ENCODE measurements at regions not wholly inside any gene's neighbourhood (a gene's known extent, or its start where the extent isn't known, plus 50 kb on each side); places are given as distances from the start of the nearest gene placed in this dataset.
A peak's percentile ranks its signal among the peaks of the same experiment; 100 is the strongest.

DNA sequence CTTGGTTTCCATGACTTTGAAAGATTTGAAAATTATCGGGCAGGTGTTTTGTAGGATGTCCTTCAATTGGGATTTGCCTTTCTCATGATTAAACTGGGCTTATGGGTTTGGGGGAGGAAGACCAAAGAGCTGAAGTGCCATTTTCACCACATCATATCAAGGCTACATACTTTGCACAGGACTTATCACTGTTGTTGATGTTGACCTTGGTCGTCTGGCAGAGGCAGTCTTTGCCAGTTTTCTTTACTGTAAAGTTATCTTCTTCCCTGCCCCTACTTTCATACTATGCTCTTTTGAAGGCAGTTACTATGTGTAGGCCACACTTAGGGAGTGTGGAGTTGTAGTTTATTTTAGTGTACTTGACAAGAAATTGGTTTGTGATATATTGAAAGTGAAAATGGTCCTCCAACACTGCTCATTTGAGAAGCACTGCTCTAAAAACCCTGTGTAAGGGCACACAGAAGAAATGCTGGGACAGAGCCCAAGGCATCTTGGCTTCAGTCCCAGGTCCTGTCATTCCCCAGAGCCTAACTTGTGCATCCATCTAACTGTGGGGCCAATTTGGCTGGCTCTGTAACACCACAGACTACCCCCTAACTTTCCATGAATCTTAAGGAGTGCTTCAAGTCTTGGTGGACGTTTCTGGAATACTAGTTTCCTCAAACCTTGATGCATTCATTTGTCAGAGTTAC is 384.9 kb downstream of the KCNRG start:
- no peak for DNase-seq

GRCh38 chr13:50401049-50401505 is 385.8 kb downstream of the KCNRG start:
- DNase-seq = no peak

DNA sequence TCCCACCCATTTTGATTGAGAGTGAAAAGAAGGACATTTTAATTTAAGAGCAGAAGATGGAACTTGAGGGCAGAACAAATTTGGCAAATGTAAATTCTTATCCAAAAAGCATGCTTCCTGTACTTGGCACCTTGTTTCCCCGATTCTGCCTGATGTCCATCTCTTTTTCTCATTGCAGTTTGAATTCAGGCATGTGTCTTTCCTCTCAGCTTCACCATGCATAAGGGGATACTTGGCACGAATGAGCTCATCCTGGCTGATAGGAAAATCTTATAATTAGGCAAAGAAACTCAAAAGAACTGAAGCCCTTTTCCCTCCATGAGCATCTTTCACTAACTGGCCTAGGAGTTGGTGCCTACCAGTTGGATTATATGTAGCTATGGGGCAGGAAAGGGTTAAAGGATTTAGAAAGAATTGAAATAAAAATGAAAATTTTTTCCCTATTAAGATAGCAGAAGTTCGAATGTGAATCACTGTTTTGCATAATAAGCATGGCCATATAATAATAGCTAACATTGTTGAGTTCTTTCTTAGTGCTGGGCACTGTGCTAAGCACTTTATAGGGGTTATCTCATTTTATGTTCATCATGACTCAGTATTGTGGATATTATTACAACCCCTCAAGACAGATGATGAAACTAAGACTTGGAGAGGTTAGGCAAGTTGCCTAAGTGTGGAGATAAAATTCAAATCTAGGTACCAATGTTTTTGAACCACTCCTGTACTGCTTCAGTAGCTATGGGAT is 386.6 kb downstream of the KCNRG start:
- no peak for DNase-seq

DNA sequence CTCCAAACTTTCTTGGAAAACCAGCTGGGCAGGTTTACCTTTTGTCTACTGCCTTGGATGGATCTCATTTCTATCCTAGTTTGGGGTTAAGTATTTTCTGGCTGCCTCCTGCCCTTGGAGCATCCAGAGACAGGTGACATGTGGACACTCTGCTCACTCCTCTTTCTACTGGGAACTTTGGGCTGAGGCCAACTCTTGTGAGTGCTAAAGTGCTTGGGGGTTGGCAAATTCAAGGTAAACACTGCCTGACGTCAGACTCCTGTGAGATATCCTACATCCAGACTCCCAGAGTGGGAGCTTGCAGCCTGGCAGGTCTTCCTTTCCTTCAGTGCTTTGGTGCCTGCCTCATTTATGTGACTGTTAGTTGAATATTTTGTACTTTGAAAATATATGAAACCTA is 388.1 kb downstream of the KCNRG start:
- peak; percentile 19 for DNase-seq

DNA sequence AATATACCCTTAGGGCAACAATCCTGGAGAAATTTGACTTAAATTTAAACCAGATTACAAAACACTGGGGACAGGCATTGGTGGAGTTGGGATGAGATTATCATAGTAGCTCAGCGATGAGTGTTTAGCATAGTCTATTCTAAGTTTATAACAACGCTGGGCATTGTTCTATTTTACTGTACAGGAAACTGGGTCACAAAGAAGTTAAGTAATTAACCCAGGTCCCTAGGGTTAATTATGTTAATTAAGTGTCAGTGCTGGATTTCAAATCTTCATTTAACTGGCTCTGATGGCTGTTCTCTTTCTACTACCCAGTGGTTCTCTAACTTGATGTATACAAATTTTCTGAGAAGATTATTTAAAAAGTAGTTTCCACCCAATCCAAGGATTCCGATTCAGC is 388.9 kb downstream of the KCNRG start:
- DNase-seq = no peak

DNA sequence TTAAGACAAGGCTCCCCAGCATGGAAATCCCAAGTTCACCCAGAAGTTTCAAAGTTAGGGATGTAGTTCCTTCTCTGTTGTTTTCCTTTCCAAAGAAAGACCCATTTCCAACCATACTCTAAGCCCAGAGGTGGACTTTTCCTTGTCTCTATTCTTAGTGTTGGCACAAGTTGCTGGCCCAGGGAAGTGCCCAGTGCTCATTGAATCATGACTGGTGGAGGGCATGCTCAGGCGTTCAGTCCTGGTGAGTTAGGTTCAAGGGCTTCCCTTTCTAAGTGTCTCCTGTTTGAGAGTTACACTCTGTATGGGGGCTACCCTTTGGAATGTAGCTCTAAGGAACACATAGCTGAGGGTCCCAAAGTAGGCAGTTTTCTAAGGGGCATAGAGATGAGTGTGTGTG is 389.5 kb downstream of the KCNRG start:
- DNase-seq = no peak

DNA sequence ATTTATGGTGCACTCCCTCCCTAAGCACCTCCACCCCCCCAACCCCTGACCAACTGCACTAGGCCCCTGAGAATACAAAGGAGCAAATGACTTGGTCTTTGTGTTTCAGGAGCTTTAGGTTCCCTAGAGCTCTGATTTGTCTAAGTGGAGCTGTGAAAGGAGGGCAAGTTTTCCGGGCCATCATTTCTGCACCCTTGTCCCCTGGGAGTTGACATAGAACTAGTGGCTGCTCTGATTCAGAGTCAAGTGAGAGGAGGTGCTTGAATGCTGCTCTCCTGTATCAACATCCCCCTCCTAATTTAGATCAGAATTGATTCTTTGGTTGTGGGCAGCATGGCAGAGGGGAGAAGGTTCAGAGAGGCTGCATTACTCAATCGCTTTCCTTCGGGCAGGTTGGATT is 391.6 kb downstream of the KCNRG start:
- DNase-seq = no peak

GRCh38 chr13:50408068-50408467 is 392.8 kb downstream of the KCNRG start:
- DNase-seq = no peak

DNA sequence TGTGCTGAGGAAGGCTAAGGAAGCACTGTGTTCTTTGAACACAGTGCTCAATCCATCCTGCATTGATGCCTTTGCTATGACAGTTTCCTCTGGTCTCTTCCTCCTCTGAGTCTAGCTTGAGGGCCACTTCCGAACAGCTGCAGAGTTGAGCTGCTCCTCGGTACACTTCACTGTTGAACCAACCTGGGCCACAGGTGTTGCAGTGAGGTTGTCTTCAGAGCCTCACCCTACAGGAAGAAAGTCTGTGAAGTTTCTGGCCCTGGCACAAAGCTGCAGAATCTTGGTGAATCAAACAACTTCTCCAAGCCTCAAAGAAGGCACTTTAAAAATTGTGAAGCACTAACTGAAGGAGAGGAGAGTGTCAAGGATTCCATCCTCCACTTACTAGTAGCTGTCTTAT is 394.0 kb downstream of the KCNRG start:
- DNase-seq = no peak

DNA sequence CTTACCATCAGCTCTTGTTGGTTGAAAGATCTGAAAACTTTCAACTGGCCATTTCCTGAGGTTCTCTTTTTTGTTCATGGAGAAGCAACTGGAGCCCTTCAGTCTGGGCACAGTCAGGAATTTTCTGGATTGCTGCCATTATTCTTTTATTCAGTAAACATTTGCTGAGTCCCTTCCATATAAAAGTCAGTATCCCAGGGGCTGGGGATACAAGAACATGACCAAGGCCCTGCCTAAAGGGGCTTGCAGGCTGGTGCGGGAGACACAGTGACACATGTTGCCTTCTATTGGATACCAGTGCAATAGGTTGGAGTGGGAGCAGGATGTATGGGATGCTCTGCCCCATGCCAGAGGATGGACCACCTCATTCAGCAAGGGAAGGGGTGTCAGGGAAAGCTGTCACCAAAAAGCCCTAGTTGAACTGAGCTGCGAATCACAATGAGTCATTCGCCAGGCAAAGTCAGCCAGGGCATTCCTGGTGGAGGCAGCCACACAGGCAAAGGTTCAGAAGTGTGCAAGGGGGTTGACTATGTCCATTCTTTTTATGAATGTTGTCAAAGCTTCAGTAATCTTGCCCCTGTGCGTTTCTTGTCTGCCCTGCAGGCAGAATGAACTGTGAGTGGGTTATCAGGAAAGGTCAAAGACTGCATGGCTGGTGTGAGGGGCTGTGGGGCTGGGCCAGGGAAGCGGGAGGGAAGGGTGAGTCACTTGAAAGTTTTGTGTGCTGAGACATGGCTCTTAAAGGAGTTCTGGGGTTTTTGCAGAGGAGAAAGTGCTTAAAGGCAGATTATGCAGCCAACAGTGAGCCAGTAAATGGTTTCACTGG is 395.9 kb downstream of the KCNRG start:
- no peak for DNase-seq

DNA sequence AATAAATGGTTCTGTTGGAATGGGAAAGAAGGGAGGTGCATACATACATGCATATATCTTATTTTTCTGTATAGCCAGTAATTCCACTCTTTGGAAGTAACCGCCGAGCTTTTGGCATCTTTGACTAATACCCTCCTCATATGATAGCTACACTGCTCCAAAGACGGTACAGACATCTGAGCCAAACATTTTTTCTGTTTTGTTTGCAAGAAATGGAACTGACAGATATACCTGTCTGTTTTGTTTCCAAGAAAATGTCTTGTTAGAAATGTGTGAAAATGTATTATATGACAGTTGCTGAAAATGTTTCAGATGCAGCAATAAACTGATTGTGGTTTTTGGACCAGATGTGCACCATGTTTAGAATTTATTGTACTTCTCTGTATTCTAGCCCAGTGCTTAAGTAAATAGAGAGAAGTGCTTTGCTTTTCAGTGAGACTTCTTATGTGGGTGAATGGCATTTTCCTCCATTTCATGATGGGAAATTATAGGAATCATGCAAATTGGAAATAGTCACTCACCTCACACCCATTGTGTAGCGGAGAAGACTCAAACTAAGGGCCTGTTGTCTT is 396.9 kb downstream of the KCNRG start:
- peak; percentile 32 for DNase-seq

DNA sequence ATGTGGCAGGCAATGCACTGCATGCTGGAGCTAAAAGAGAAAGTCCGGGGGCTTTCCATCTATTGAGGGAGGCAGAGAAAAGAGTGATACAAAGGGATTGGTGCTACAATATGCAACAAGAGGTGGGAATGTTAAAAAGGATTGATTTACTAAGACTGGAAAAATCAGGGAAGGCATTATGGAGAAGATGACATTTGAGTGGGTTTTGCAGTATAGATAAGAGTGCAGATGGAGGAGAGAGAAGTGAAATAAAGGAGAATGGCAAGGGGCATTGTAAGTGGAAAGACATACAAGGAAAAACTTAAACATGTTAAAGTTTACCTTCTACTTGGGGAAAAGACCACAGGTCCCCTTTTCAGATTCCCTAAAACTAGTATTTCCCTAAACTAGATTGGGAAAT is 399.4 kb downstream of the KCNRG start:
- DNase-seq = no peak

- no peak for DNase-seq
These were observed 400.2 kb downstream of the KCNRG start for GRCh38 chr13:50415428-50415827.

GRCh38 chr13:50417597-50417996 is 402.4 kb downstream of the KCNRG start:
- DNase-seq = no peak

GRCh38 chr13:50419331-50419865 is 404.2 kb downstream of the KCNRG start:
- no peak for DNase-seq

DNA sequence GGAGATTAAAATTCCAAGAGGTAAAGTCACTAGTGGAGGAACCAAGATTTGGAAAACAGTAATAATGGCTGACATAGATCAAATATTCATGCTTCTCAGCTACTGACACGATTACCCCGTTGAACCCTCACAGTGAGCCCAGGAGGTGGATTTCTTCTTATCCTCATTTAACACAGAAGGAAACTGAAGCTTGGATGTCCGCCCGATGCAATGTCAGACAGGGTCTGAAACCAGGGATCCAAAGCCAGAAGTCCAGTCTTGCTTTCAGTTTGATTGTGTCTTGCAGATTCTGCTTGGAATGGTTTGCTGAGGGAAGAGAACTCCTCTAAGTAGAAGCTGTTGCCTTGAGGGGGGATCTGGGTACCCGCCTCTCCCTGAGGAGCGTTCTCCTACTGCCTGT is 404.7 kb downstream of the KCNRG start:
- no peak for DNase-seq

- no peak for DNase-seq
These were observed 405.7 kb downstream of the KCNRG start for GRCh38 chr13:50420718-50421472.

DNA sequence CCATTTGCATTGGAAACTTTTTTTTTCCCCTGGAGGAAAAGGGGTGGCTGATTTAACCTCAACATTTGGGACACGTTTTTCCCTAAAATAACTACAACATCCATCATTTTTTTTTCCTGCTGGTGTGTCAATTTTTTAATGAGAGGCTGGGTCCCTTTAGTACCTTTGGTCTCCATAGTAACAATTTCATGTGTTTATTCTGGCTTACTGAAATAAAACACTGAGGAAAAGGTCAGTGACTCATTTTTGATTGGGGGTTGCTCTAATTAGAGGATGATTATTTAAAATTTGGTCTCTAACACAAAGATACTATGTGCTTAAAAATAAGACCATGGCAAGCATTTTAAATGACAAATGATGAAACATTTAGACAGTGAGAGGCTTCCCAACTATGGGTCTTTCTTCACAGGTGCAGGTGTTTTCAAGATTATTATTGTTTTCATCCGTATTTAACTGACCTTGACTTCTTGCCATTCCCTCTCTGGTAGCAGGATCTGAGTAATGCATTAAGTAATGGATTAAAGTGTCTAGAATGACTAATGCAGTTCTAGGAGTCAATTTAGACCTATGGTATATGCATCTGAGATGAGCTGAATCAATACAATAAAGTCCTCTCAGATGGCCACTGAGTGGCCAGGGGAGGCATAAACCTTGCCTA is 406.4 kb downstream of the KCNRG start:
- peak; percentile 52 for DNase-seq

- peak; percentile 23 for DNase-seq
These were observed 407.2 kb downstream of the KCNRG start for GRCh38 chr13:50422181-50423148.

GRCh38 chr13:50424993-50425392 is 409.7 kb downstream of the KCNRG start:
- DNase-seq = no peak

All from NCI-H187 treated with DMSO at 0.1 percent for 48 hours (cell line).